GM19351 (cell line): ENCODE measurements at regions not wholly inside any gene's neighbourhood (a gene's known extent, or its start where the extent isn't known, plus 50 kb on each side); places are given as distances from the start of the nearest gene placed in this dataset.
"Not testable (repeated sequence)": the region's sequence is repeated elsewhere in the genome, so short reads cannot be mapped to it uniquely, and the experiment has no call there.

Experiments
- ATAC-seq: cut with Tn5 transposase; IDR thresholded peaks from one replicate; pipeline ENCODE4 v1.9.1; 2021; ENCODE audit warnings: mild to moderate bottlenecking, moderate library complexity; ENCODE audit not compliant: unreplicated experiment

- no peak for ATAC-seq
These were observed 241.7 kb downstream of the SETD4 start for GRCh38 chr21:35818597-35818996.

- ATAC-seq = no peak
These were observed 245.3 kb downstream of the SETD4 start for GRCh38 chr21:35814858-35815619.

DNA sequence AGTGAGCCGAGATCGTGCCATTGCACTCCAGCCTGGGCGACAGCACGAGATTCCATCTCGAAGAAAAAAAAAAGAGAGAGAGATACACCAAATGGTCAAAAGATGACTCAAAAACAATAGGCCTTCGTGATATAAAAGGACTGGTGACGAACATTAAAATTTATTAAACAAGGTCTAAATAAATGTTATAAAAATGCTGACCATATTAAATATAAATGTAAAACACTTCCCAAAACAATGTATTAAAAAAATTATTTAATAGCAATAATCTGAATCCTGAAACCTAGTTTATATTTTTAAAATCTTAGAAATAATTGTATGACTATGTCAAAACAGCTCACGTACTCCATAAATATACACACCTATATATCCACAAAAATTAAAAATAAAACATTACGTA lies 247.6 kb downstream of the SETD4 start:
- no peak for ATAC-seq

- ATAC-seq = no peak
These were observed 249.0 kb downstream of the SETD4 start for GRCh38 chr21:35811191-35811806.

DNA sequence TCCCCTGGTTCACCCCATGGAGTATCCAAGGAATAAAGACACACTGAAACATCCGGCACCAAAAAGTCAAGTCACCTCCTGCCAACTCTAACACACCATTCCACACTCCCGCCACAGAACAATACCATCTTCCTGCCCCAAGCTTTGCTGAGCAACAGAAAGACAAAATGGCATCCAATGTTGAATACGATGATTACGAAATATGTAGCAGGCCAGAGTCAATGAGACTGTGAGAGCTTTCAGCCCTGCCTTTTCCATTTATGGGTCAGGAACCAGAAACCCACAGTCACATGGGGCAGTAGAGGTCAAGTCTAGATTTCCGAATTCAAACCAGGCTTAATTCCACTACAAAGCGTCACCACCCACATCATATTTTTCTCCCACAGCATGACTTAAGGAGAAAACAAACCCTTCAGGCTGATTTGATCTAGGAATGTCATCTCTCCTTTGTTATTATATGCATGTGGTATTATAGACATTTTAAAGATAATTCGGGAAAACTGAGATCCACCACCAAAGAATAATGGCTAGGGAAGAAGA lies 249.8 kb downstream of the SETD4 start:
- no peak for ATAC-seq

GRCh38 chr21:35801391-35801790 lies 258.9 kb downstream of the SETD4 start:
- no peak for ATAC-seq

- not testable (repeated sequence) for ATAC-seq
These were observed 259.4 kb downstream of the SETD4 start for GRCh38 chr21:35800796-35801385.

- no peak for ATAC-seq
These were observed 263.5 kb downstream of the SETD4 start for GRCh38 chr21:35796844-35797243.

DNA sequence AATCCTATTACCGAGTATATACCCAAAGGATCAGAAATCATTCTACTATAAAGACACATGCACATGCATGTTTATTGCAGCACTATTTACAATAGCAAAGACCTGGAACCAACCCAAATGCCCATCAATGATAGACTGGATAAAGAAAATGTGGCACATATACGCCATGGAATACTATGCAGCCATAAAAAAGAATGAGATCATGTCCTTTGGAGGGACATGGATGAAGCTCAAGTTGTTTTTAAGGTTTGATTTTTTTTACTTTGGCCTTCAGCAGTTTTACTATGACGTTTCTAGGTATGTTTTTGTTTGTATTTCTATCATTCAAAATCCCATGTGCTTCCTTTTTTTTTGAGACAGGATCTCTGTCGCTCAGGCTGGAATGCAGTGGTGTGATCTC lies 265.8 kb downstream of the SETD4 start:
- not testable (repeated sequence) for ATAC-seq

DNA sequence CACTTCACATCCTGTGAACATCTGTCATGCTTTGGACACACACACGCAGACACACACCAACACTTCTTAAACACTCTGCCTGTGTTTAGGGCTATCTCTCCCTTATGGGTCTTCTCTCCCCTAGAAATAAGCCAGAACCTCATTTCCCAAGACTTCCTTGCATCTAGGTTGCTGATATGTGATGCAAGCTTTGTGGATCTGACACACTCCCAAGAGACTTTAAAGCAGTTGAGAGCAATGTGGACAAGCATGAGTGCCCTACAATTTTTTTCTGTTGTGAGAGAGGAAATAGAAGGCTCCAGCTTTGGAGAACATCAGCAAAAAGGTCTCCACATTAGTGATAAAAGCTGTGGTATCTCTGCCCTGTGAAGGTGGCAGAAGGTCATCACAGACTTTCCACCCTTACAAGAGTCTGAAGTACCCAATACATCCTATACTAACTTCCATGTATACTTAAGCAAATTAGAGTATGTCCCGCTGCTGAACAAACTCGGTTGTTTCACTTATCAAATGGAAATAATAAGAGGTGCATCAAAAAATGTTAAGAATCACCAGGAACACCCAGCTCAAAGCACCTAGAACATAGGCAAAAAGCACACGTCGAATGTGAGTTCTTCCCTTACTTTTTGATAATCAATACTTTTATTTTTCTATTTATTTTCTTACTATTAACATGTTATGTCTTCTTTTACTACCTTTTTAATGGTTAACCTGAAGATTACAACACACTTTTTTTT lies 267.6 kb downstream of the SETD4 start:
- no peak for ATAC-seq

DNA sequence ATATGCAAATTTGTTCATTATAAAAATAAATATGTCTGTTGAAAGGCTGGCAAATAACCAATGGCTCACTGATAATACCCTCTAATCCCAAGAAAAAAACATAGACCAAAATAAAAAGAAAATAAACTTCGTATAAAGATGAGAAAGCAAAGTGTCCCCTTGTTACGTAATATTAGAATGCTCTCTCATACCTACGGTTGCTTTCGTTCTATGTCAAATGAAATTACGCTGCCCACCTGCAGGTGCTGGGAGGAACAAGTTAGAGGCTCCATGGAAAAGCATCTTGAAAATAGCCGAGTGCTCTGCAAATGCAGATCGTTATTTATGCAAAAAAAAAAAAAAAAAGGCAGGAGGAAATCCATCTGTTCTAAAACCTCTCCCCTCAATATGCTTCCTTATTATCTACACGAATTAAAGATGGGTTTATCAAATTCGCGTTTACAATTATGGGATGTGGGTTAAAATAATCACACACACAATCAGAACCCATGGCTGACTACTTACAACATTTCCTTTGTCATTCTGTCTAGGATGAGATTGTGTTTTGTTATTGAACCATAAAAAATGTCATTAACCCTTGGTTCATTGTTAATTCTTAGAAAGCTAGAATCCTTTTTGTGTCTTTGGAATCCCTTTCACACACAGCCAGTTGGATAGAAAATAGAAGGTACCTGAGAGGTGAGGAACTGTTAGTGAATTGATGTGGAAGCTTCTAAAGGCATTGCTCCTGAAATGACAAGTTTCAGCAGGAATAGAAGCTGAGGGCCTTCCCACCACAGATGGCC lies 268.6 kb downstream of the SETD4 start:
- ATAC-seq = no peak

DNA sequence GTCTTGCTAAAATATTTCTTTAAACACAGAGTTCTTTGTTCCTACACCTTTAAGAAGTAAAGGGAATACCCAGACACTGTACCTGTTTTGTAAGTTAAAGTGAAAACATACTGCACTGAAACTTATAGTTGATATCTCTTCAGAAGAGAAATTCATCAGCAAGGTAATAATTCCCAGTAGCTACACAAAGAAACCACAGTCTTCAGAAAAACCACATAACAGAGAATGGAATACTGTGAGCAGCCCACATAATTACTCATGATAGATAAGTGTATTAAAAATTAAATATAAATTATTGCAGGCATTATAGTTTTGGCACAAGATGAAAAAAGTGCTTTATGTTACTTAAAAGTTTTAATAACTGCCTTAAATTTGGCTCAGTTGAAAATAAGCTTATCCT lies 276.6 kb downstream of the SETD4 start:
- no peak for ATAC-seq

DNA sequence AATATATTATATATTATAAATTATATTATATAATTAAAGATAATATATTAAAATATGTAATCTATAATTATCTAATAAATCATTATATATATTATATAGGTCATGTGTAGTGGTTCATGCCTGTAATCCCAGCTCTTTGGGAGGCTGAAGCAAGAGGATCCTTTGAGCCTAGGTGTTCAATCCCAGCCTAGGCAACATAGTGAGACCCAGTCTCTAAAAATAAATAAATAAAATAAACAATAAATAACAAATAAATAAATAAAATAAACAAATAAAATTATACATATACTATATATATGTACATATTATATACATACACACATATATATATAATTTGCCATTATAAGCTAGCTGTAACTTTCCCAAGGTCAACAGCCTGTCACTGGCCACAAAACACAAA lies 277.7 kb downstream of the SETD4 start:
- no peak for ATAC-seq

DNA sequence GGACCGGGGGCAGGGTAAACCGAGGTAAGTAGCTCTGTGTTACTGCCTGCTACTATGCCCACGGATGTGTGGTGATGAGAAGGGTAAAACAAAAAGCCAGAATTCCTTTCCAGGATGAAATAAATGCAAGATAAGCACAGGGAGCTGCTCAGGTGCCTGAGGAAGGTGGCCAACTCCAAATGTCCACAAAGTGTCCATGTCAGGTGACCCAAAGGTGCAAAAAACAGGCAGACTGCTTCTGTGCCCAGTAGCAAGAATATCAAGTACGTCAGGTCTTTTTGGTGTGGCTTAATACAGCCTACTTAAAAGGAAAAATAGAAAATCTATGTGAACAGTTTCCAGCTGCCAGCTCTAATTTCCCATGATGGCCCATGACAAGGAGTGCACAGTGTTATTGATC lies 279.3 kb downstream of the SETD4 start:
- no peak for ATAC-seq

DNA sequence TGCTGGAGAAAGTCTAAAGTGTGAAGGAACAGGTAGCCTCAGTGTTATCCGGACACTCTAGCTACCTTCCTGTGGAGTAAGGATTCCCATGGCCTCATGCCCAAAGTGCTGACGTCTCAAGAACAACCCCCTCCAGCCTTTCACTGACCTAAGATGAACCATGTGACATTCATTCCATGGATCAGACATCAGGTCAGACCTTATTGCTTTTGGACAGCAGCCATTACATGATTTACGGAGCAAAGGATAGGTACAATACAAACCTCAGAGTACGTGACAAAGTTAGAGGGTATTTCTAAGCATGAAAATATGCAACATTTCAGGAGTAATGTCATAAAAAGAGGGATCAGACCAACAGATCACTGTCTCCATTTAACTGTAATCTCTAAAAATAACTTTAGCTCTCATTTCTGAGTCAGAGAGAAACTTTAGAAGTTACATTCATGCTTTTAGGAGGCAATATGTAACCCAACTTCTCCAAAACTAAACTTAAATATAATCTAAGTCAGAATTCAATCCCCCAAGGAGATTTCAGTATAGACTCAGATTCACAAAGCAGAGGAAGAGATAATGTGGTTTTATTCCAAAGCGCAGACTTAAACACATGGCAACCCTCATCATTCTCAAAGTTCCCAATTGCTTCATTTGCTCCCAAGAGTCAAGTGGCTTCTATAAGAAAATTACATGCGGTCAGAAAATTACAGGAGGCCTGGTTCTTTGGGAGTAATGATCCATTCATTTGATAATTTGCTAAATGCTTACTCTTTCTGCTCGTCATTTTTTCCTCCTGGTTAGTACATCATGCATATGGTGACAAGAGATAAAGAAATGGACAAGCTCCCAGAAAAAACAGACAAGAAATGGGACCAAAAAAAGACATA lies 280.4 kb downstream of the SETD4 start:
- no peak for ATAC-seq

- no peak for ATAC-seq
These were observed 281.2 kb downstream of the SETD4 start for GRCh38 chr21:35779167-35779566.

DNA sequence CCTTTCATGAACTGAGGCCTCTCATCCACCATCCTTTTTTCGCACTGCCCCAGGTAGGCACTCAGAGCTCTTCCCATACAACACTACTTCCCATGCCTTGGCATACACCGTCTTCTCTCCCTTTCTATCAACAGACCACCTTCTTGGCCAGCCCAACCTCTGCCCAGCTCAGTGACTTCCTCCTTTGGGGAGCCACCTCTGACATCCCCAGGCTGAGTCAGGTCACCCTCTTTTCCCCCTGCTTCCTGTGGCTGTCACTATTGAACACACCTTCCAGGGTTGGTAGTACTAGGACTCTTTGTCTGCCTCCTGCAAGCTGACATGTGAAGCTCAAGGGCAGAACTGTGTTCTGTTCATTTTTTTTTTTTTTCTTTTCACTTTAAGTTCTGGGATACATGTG lies 283.2 kb downstream of the SETD4 start:
- no peak for ATAC-seq

DNA sequence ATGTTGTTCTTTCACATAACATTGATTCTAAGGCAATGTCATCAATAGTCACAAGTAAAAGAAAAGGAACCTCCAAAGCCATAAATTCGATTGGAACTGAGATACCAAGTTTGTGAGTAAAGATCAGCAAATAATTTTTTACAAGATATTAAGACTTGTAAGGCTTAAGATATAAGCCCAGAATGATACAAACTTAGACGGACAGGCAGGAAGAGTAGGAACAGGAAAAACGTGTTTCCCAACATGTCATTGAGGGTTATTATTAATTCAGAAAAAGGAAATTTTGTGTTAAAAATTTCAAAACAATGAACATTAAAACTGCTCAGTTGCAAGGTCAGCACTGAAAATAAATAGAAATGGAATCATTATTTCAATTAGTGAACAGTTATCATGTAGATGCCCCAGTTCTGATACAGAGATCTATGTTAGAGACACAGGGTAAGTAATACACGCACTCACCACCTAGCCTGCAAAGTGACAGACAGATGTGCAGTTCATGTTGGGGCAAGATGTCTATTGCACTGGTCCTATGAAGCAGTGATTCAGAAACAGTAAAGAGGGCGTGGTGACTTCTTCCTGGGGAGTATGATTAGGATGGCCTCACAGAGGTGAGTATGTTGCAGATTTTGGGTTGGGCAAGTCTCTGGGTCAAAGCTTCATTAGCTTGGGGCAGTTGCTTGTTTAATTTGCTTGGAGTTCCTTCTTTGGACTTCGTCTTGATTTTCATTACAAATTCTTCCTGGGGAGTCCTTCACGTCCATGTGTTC lies 284.4 kb downstream of the SETD4 start:
- ATAC-seq = no peak
